ENCODE measurements at regions not wholly inside any gene's neighbourhood (a gene's known extent, or its start where the extent isn't known, plus 50 kb on each side); places are given as distances from the start of the nearest gene placed in this dataset.

DNA sequence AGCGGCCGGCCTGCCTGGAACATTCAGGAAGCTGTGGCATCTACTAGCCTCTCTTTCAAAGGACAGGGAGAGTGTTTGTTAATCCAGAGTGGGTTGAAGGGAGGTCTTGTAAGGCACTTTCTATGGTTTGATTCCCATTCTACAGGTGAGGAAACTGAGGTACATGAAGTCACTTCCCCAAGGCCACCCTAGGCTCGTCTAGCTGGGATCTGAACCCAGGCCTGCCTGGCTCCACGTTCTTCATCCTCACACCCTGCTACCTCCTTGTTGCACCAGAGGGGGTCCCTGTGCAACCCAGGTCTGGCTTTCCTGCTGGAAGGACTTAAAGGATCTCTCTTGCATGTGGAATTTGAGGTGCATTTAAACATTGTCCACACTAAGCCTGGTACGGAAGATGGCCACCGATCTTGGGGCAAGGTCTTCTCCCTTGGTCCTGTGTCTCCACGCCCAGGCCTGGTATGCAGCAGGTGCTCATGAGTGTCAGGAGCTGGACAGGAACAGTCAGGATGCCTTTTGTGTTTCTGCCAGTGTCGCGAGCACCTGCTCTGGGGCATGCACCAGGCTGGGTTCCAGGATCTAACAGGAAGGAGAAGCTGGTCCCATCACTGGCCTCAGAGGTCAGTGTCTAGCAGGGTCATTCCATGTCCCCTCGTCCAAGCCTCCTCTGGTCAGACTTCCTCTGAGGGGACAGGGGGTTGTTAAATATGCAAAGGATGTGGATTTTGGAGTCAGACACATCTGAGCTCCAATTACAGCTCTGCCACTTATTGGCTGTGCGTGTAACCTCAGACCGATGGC lies 103.2 kb upstream of the RUNX3 start:
- no peak for TF ChIP-seq POLR2A (IDR thresholded peaks at IDR 0.05; ENCODE audit: low read length)
- TF ChIP-seq, protein P1, sequence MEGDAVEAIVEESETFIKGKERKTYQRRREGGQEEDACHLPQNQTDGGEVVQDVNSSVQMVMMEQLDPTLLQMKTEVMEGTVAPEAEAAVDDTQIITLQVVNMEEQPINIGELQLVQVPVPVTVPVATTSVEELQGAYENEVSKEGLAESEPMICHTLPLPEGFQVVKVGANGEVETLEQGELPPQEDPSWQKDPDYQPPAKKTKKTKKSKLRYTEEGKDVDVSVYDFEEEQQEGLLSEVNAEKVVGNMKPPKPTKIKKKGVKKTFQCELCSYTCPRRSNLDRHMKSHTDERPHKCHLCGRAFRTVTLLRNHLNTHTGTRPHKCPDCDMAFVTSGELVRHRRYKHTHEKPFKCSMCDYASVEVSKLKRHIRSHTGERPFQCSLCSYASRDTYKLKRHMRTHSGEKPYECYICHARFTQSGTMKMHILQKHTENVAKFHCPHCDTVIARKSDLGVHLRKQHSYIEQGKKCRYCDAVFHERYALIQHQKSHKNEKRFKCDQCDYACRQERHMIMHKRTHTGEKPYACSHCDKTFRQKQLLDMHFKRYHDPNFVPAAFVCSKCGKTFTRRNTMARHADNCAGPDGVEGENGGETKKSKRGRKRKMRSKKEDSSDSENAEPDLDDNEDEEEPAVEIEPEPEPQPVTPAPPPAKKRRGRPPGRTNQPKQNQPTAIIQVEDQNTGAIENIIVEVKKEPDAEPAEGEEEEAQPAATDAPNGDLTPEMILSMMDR (IDR thresholded peaks at IDR 0.05) = no peak
- TF ChIP-seq, protein P2, sequence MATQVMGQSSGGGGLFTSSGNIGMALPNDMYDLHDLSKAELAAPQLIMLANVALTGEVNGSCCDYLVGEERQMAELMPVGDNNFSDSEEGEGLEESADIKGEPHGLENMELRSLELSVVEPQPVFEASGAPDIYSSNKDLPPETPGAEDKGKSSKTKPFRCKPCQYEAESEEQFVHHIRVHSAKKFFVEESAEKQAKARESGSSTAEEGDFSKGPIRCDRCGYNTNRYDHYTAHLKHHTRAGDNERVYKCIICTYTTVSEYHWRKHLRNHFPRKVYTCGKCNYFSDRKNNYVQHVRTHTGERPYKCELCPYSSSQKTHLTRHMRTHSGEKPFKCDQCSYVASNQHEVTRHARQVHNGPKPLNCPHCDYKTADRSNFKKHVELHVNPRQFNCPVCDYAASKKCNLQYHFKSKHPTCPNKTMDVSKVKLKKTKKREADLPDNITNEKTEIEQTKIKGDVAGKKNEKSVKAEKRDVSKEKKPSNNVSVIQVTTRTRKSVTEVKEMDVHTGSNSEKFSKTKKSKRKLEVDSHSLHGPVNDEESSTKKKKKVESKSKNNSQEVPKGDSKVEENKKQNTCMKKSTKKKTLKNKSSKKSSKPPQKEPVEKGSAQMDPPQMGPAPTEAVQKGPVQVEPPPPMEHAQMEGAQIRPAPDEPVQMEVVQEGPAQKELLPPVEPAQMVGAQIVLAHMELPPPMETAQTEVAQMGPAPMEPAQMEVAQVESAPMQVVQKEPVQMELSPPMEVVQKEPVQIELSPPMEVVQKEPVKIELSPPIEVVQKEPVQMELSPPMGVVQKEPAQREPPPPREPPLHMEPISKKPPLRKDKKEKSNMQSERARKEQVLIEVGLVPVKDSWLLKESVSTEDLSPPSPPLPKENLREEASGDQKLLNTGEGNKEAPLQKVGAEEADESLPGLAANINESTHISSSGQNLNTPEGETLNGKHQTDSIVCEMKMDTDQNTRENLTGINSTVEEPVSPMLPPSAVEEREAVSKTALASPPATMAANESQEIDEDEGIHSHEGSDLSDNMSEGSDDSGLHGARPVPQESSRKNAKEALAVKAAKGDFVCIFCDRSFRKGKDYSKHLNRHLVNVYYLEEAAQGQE (IDR thresholded peaks at IDR 0.05) = no peak
- TF ChIP-seq JUNB (IDR thresholded peaks at IDR 0.05) = no peak
- TF ChIP-seq CHD2 (IDR thresholded peaks at IDR 0.05; ENCODE audit: low read length, partially characterized antibody) = no peak

Measured in A549 (cell line).